WTC11 (cell line): ENCODE measurements at regions not wholly inside any gene's neighbourhood (a gene's known extent, or its start where the extent isn't known, plus 50 kb on each side); places are given as distances from the start of the nearest gene placed in this dataset.

Experiments
- ATAC-seq: fragments of 200-7000 bp; cut with Tn5 transposase; 2 replicates; pipeline ENCODE4 v1.10.0; 2021; ENCODE audit warnings: mild to moderate bottlenecking, moderate library complexity
- CTCF ChIA-PET: fragments of 300-600 bp; sonication (Branson Sonifier 250); formaldehyde crosslinking; loops from one replicate; lab custom pipeline; 2021; ENCODE audit warnings: antibody characterized with exemption; lab: Charles Lee
- POLR2A ChIA-PET: fragments of 350-600 bp; sonication (Branson Sonifier 250); formaldehyde crosslinking; loops from one replicate; lab custom pipeline; 2021; ENCODE audit warnings: antibody characterized with exemption; lab: Charles Lee
- DNase-seq: peaks from one replicate; pipeline ENCODE4 v3.0.0; 2021; ENCODE audit warnings: low spot score
- H3K27ac Mint-ChIP-seq: 2 replicates; pipeline ENCODE4 v1.8.0; 2021; ENCODE audit warnings: mixed read lengths
- H3K27me3 Mint-ChIP-seq: 2 replicates; pipeline ENCODE4 v1.8.0; 2021; ENCODE audit warnings: low read depth, mild to moderate bottlenecking, moderate library complexity, mixed read lengths
- H3K36me3 Mint-ChIP-seq: 2 replicates; pipeline ENCODE4 v1.8.0; 2021; ENCODE audit warnings: mixed read lengths
- H3K4me1 Mint-ChIP-seq: 2 replicates; pipeline ENCODE4 v1.8.0; 2022; ENCODE audit warnings: mixed read lengths
- H3K4me3 Mint-ChIP-seq: 2 replicates; pipeline ENCODE4 v1.8.0; 2021; ENCODE audit warnings: mild to moderate bottlenecking, moderate library complexity, mixed read lengths
- H3K9me3 Mint-ChIP-seq: 2 replicates; pipeline ENCODE4 v1.8.0; 2021; ENCODE audit warnings: mixed read lengths
- AR ChIP-seq: fragments of 250-450 bp; sonication (Bioruptor Pico); IDR thresholded peaks from 2 replicates; pipeline ENCODE4 v1.9.0; 2021; ENCODE audit warnings: mild to moderate bottlenecking
- ATF1 ChIP-seq: sonication (generic); formaldehyde crosslinking; IDR thresholded peaks from 2 replicates; pipeline ENCODE4 v1.8.1; 2023; ENCODE audit warnings: mild to moderate bottlenecking, moderate library complexity, missing genetic modification reagents
- CTCF ChIP-seq: fragments of 200-600 bp; IDR thresholded peaks from 2 replicates; pipeline ENCODE4 v1.8.0; 2022; ENCODE audit warnings: antibody characterized with exemption
- E2F4 ChIP-seq: sonication (generic); formaldehyde crosslinking; IDR thresholded peaks from 2 replicates; pipeline ENCODE4 v1.8.1; 2022; ENCODE audit warnings: low read depth, mild to moderate bottlenecking, moderate library complexity, missing genetic modification reagents, borderline replicate concordance
- ESRRA ChIP-seq: sonication (generic); formaldehyde crosslinking; IDR thresholded peaks from 2 replicates; pipeline ENCODE4 v1.8.1; 2022; ENCODE audit warnings: mild to moderate bottlenecking, missing genetic modification reagents, borderline replicate concordance
- FOXP1 ChIP-seq: sonication (generic); formaldehyde crosslinking; IDR thresholded peaks from 2 replicates; pipeline ENCODE4 v1.8.0; 2022; ENCODE audit warnings: missing genetic modification reagents, mild to moderate bottlenecking, moderate library complexity, borderline replicate concordance
- HMGXB4 ChIP-seq: sonication (generic); formaldehyde crosslinking; IDR thresholded peaks from 2 replicates; pipeline ENCODE4 v1.8.1; 2023; ENCODE audit warnings: mild to moderate bottlenecking, moderate library complexity, missing genetic modification reagents
- IRF2 ChIP-seq: sonication (generic); formaldehyde crosslinking; IDR thresholded peaks from 2 replicates; pipeline ENCODE4 v1.8.0; 2022; ENCODE audit warnings: low read depth, missing genetic modification reagents, borderline replicate concordance
- KAT7 ChIP-seq: sonication (generic); formaldehyde crosslinking; IDR thresholded peaks from 2 replicates; pipeline ENCODE4 v1.8.1; 2023; ENCODE audit warnings: missing genetic modification reagents, mild to moderate bottlenecking, borderline replicate concordance
- MAX ChIP-seq: sonication (generic); formaldehyde crosslinking; IDR thresholded peaks from 2 replicates; pipeline ENCODE4 v1.8.0; 2022; ENCODE audit warnings: mild to moderate bottlenecking, missing genetic modification reagents
- RORB ChIP-seq: fragments of 250-450 bp; sonication (Bioruptor Pico); IDR thresholded peaks from 2 replicates; pipeline ENCODE4 v1.9.0; 2021; ENCODE audit warnings: mild to moderate bottlenecking
- ZNF281 ChIP-seq: sonication (generic); formaldehyde crosslinking; IDR thresholded peaks from 2 replicates; pipeline ENCODE4 v1.8.0; 2023; ENCODE audit warnings: mild to moderate bottlenecking, missing genetic modification reagents
- ZNF317 ChIP-seq: sonication (generic); formaldehyde crosslinking; IDR thresholded peaks from 2 replicates; pipeline ENCODE4 v1.8.1; 2023; ENCODE audit warnings: low read depth, mild to moderate bottlenecking, moderate library complexity, missing genetic modification reagents, borderline replicate concordance

- ChIA-PET POLR2A (no interaction called here), CTCF (interaction anchor here (1.8 kb wide), 1 partner anchor 58 kb away, joined by 4 read pairs; no protein-coding TSS in a partner anchor)
- Mint-ChIP-seq H3K4me3 (no peak overlapping the region), H3K27ac (no peak overlapping the region), H3K27me3 (no peaks in the 10 kb centered on the region; the same call in 1 of the 2 replicates), H3K9me3 (peaks cover 19% of the 10 kb centered on the region), H3K4me1 (peaks cover 2% of the 10 kb centered on the region; the same call in 1 of the 2 replicates), H3K36me3 (peaks cover 11% of the 10 kb centered on the region)
- no peak for DNase-seq
- no peak for ATAC-seq
- TF ChIP-seq KAT7 (CRISPR knock-in tag) (no peak), ZNF281 (no peak), MAX (CRISPR knock-in tag) (no peak), CTCF (no peak), ATF1 (CRISPR knock-in tag) (no peak), ESRRA (CRISPR knock-in tag) (no peak), HMGXB4 (CRISPR knock-in tag) (no peak), ZNF317 (CRISPR knock-in tag) (no peak), RORB (CRISPR knock-in tag) (no peak), E2F4 (no peak), AR (CRISPR knock-in tag) (no peak), FOXP1 (CRISPR knock-in tag) (no peak), IRF2 (CRISPR knock-in tag) (no peak)
These were observed 303.4 kb downstream of the THBS2 start for GRCh38 chr6:168949981-168950857.
